ENCODE measurements at regions not wholly inside any gene's neighbourhood (a gene's known extent, or its start where the extent isn't known, plus 50 kb on each side); places are given as distances from the start of the nearest gene placed in this dataset.

DNA sequence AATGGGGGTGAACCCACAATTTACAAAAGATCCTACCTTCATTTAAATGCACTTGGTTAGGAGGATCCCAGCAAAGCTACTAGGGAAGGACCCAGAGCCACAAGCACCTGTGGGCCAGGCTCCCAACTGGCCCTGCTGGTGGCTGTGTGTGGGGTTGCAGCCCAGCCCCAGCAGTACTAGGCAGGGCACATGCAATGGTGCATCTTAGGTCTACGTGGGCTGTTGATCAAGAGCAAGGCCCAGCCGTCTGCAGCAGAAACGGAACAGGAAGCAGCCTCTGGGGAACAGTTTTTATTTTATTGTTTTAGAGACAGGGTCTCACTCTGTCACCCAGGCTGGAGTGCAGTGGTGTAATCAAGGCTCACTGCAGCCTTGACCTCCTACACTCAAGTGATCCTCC lies 134.1 kb upstream of the RAB4A start:
- TF ChIP-seq CTCF (IDR thresholded peaks at IDR 0.05 in 4 of 5, conservative IDR thresholded peaks at IDR 0.05 in 1 of 5) (no peak), POLR2A (IDR thresholded peaks at IDR 0.05) (no peak)

Measured in gastrocnemius medialis (tissue), 4 donors.